AG04450 (cell line): ENCODE measurements at regions not wholly inside any gene's neighbourhood (a gene's known extent, or its start where the extent isn't known, plus 50 kb on each side); places are given as distances from the start of the nearest gene placed in this dataset.

Experiments used
- CTCF ChIA-PET: fragments of 300-600, 350-600 bp; formaldehyde crosslinking; extraction: SDS; loops from one replicate; lab custom pipeline; 2022; ENCODE audit warnings: antibody characterized with exemption, inconsistent platforms; lab: Charles Lee
- POLR2A ChIA-PET: fragments of 350-600 bp; formaldehyde crosslinking; extraction: SDS; loops from one replicate; lab custom pipeline; 2021; ENCODE audit warnings: antibody characterized with exemption, inconsistent platforms; lab: Yijun Ruan, JAX
- DNase-seq: peaks from one replicate; pipeline ENCODE4 v3.0.0-alpha.2; 2011; ENCODE audit warnings: low read depth, low spot score
- H3K27ac ChIP-seq: one replicate; pipeline ENCODE4 v1.5.1; 2012; ENCODE audit warnings: low read depth, low read length, control low read depth
- H3K27me3 ChIP-seq: one replicate; pipeline ENCODE4 v1.6.0; 2012; ENCODE audit warnings: low read length; ENCODE audit not compliant: control insufficient read depth, insufficient read depth
- H3K4me3 ChIP-seq: 2 replicates; pipeline ENCODE4 v1.5.1; 2011; ENCODE audit warnings: mild to moderate bottlenecking, low read depth, low read length, control low read depth
- H3K9me3 ChIP-seq: 2 replicates; pipeline ENCODE4 v1.5.1; 2012; ENCODE audit warnings: low read length; ENCODE audit not compliant: control insufficient read depth, insufficient read depth
- CTCF ChIP-seq: IDR thresholded peaks from 2 replicates; pipeline ENCODE4 v1.5.1; 2011; ENCODE audit warnings: low read depth, low read length, control low read depth, inconsistent platforms

GRCh38 chr5:34507933-34508332 lies 148.2 kb upstream of the RAI14 start:
- POLR2A ChIA-PET = no interaction called here
- DNase-seq = no peak
- H3K27ac ChIP-seq = no peak overlapping the region
- no peak for TF ChIP-seq CTCF
- H3K9me3 ChIP-seq = 0 out of 2 replicates have a peak, but pooled peaks cover 3% of the 10 kb centered on the region
- H3K27me3 ChIP-seq = no peaks in the 10 kb centered on the region
- CTCF ChIA-PET = interaction anchor here (1.1 kb wide), 1 partner anchor 16 kb away, joined by 3 read pairs; no protein-coding TSS in a partner anchor
- H3K4me3 ChIP-seq = no peak overlapping the region

- POLR2A ChIA-PET = no interaction called here
- Histone ChIP-seq H3K27me3 (no peaks in the 10 kb centered on the region), H3K9me3 (0 out of 2 replicates have a peak, but pooled peaks cover 3% of the 10 kb centered on the region), H3K4me3 (no peak overlapping the region), H3K27ac (no peak overlapping the region)
- DNase-seq = no peak
- TF ChIP-seq CTCF = no peak
- CTCF ChIA-PET = no interaction called here
These were observed 146.7 kb upstream of the RAI14 start for GRCh38 chr5:34509392-34509791.

GRCh38 chr5:34510002-34510401 lies 146.1 kb upstream of the RAI14 start:
- Histone ChIP-seq H3K27ac (no peak overlapping the region), H3K9me3 (0 out of 2 replicates have a peak, but pooled peaks cover 3% of the 10 kb centered on the region), H3K27me3 (no peaks in the 10 kb centered on the region), H3K4me3 (no peak overlapping the region)
- POLR2A ChIA-PET = no interaction called here
- TF ChIP-seq CTCF = no peak
- CTCF ChIA-PET = interaction anchor here (0.9 to 2.3 kb wide), 2 partner anchors 13 to 388 kb away, joined by 6 to 8 read pairs; no protein-coding TSS in a partner anchor
- no peak for DNase-seq

- ChIA-PET POLR2A (no interaction called here), CTCF (interaction anchor here (0.7 to 2.3 kb wide), 3 partner anchors 12 to 387 kb away, joined by 4 to 8 read pairs (median 6); no protein-coding TSS in a partner anchor)
- H3K4me3 ChIP-seq = no peak overlapping the region
- no peak for TF ChIP-seq CTCF
- no peaks in the 10 kb centered on the region for H3K27me3 ChIP-seq
- no peak overlapping the region for H3K27ac ChIP-seq
- no peaks in the 10 kb centered on the region for H3K9me3 ChIP-seq
- no peak for DNase-seq
These were observed 145.1 kb upstream of the RAI14 start for GRCh38 chr5:34511063-34511462.

- CTCF ChIA-PET = interaction anchor here (0.7 to 2.3 kb wide), 3 partner anchors 25 to 387 kb away, joined by 3 to 8 read pairs (median 4); no protein-coding TSS in a partner anchor
- POLR2A ChIA-PET = no interaction called here
- H3K27ac ChIP-seq = no peak overlapping the region
These were observed 144.6 kb upstream of the RAI14 start for GRCh38 chr5:34511481-34511880.

More at GRCh38 chr5:34511481-34511880, 144.6 kb upstream of the RAI14 start:
- no peak for DNase-seq
- Histone ChIP-seq H3K4me3 (no peak overlapping the region), H3K9me3 (no peaks in the 10 kb centered on the region), H3K27me3 (no peaks in the 10 kb centered on the region)
- TF ChIP-seq CTCF = no peak
